G401 (cell line): ENCODE measurements at regions not wholly inside any gene's neighbourhood (a gene's known extent, or its start where the extent isn't known, plus 50 kb on each side); places are given as distances from the start of the nearest gene placed in this dataset.

ENCODE experiments used
- DNase-seq: peaks from one replicate; pipeline ENCODE4 v3.0.0-alpha.2; 2015; ENCODE audit warnings: low spot score
- in situ Hi-C: cut with HindIII; loops from 2 replicates; pipeline ENCODE4 v1.10.0; 2016; ENCODE audit warnings: low sequenced_read_pairs, mixed read lengths

- in situ Hi-C loops, result no loop called here
- DNase-seq, result peak; percentile 34
Measured at GRCh38 chr14:51552768-51553404, 98.8 kb upstream of the FRMD6 start.

- in situ Hi-C loops, result no loop called here
- no peak for DNase-seq
Measured at GRCh38 chr14:51554339-51554920, 97.3 kb upstream of the FRMD6 start.

GRCh38 chr14:51554953-51555352 lies 96.8 kb upstream of the FRMD6 start:
- no peak for DNase-seq
- in situ Hi-C loops, result no loop called here

GRCh38 chr14:51561141-51561540 lies 90.6 kb upstream of the FRMD6 start:
- in situ Hi-C loops, result no loop called here
- no peak for DNase-seq

- DNase-seq, result no peak
- in situ Hi-C loops, result no loop called here
Measured at GRCh38 chr14:51562816-51563215, 88.9 kb upstream of the FRMD6 start.

GRCh38 chr14:51563560-51563959 lies 88.2 kb upstream of the FRMD6 start:
- in situ Hi-C loops, result no loop called here
- no peak for DNase-seq

GRCh38 chr14:51564460-51564859 lies 87.2 kb upstream of the FRMD6 start:
- in situ Hi-C loops, result no loop called here
- no peak for DNase-seq

GRCh38 chr14:51564986-51565604 lies 86.6 kb upstream of the FRMD6 start:
- in situ Hi-C loops, result no loop called here
- no peak for DNase-seq

- DNase-seq, result no peak
- in situ Hi-C loops, result no loop called here
Measured at GRCh38 chr14:51566831-51567582, 84.7 kb upstream of the FRMD6 start.

- no peak for DNase-seq
- in situ Hi-C loops, result no loop called here
Measured at GRCh38 chr14:51568366-51568765, 83.3 kb upstream of the FRMD6 start.

- in situ Hi-C loops, result no loop called here
- no peak for DNase-seq
Measured at GRCh38 chr14:51573607-51574006, 78.1 kb upstream of the FRMD6 start.

GRCh38 chr14:51574009-51574408 lies 77.7 kb upstream of the FRMD6 start:
- DNase-seq, result no peak

GRCh38 chr14:51575349-51576116 lies 76.2 kb upstream of the FRMD6 start:
- in situ Hi-C loops, result no loop called here
- DNase-seq, result no peak

More at GRCh38 chr14:51574009-51574408, 77.7 kb upstream of the FRMD6 start:
- in situ Hi-C loops, result no loop called here

GRCh38 chr14:51576117-51576430 lies 75.6 kb upstream of the FRMD6 start:
- DNase-seq, result no peak
- in situ Hi-C loops, result no loop called here

GRCh38 chr14:51576879-51577278 lies 74.8 kb upstream of the FRMD6 start:
- in situ Hi-C loops, result no loop called here
- no peak for DNase-seq

- in situ Hi-C loops, result no loop called here
- no peak for DNase-seq
Measured at GRCh38 chr14:51578853-51579252, 72.9 kb upstream of the FRMD6 start.

GRCh38 chr14:51581017-51581881 lies 70.5 kb upstream of the FRMD6 start:
- no peak for DNase-seq
- in situ Hi-C loops, result no loop called here

GRCh38 chr14:51582437-51582836 lies 69.3 kb upstream of the FRMD6 start:
- DNase-seq, result no peak
- in situ Hi-C loops, result no loop called here

- in situ Hi-C loops, result no loop called here
- DNase-seq, result no peak
Measured at GRCh38 chr14:51585055-51585454, 66.7 kb upstream of the FRMD6 start.
